GM08714 (cell line): ENCODE measurements at regions not wholly inside any gene's neighbourhood (a gene's known extent, or its start where the extent isn't known, plus 50 kb on each side); places are given as distances from the start of the nearest gene placed in this dataset.

Source experiments
- H3K4me3 ChIP-seq: fragments of 200-500 bp; sonication (Bioruptor generic); 2 replicates; pipeline ENCODE4 v1.5.1; 2014; ENCODE audit warnings: mild to moderate bottlenecking, low read length, inconsistent platforms
- ZNF274 ChIP-seq: IDR thresholded peaks from 2 replicates; pipeline ENCODE4 v1.6.1; 2012; ENCODE audit warnings: mild to moderate bottlenecking, low read depth, low read length

GRCh38 chr1:119268879-119269278 is 99.7 kb upstream of the HAO2 start:
- H3K4me3 ChIP-seq = no peak overlapping the region
- no peak for TF ChIP-seq ZNF274

DNA sequence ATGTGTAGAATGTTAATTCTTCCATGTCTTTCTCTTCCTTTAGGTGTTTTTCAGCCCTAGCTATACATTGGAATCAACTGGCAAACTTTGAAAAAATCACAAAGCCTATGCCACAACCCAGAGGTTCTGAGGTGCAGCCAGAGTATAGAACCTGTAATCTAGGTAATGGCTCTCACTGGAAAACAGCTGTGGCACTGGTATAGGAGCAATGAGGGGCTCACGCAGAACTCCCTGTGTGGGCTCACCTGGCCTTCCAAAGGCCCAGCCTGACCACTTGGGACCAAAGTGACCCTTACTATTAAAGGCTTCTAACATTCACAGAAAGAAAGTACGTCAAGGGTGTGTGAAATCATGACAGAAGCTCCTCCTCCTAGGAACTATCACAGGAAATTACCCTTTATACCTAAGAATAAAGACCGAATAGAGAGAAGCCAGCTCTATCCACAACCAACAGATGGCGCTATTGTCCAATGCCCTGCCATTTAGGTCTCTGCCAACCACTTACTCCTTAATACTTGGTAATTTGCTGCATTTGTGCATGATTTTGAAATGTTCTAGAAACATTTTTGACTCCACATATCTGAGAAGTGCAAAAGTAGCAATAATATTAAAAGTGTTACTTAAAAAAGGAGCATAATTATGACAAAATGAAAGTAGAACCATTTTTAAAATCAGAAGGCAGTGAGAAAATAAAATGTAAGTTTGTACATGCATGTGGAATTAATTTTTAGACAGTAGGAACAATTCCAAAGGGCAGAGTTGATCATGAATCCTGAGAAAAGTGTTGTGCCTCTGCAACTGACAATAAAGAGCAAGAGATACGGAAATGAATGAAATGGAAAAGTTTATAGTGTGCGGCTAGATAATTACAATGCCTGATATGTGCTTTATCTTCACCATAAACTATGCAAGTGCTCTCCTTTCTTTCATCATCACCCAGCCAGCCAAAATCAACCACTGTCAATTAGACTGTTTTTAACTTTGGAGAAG is 93.1 kb upstream of the HAO2 start:
- H3K4me3 ChIP-seq = no peak overlapping the region
- TF ChIP-seq ZNF274 = no peak

DNA sequence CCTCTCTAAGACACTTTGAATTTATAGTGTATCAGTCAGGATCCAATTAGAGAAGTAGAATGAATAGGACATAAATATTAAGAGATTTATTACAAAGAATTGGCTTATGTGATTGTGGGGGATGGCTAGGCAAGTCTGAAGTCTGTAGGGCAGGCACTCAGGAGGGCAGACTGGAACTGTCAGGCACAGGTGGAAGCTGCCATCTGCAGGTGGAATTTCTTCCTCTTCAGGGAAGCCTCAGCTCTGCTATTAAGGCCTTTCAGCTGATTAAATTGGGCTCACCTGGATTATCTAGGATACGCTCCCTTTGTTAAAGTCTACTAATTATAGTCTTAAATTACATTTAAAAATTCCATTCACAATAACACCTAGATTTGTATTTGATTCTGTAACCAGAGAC is 92.0 kb upstream of the HAO2 start:
- no peak for TF ChIP-seq ZNF274
- no peak overlapping the region for H3K4me3 ChIP-seq

- H3K4me3 ChIP-seq = no peak overlapping the region
Measured at GRCh38 chr1:119279456-119280381, 88.9 kb upstream of the HAO2 start.

GRCh38 chr1:119285482-119285881 is 83.1 kb upstream of the HAO2 start:
- no peak overlapping the region for H3K4me3 ChIP-seq

More at GRCh38 chr1:119279456-119280381, 88.9 kb upstream of the HAO2 start:
- no peak for TF ChIP-seq ZNF274

GRCh38 chr1:119286587-119287181 is 81.9 kb upstream of the HAO2 start:
- TF ChIP-seq ZNF274 = no peak
- H3K4me3 ChIP-seq = no peak overlapping the region

More at GRCh38 chr1:119285482-119285881, 83.1 kb upstream of the HAO2 start:
- no peak for TF ChIP-seq ZNF274

DNA sequence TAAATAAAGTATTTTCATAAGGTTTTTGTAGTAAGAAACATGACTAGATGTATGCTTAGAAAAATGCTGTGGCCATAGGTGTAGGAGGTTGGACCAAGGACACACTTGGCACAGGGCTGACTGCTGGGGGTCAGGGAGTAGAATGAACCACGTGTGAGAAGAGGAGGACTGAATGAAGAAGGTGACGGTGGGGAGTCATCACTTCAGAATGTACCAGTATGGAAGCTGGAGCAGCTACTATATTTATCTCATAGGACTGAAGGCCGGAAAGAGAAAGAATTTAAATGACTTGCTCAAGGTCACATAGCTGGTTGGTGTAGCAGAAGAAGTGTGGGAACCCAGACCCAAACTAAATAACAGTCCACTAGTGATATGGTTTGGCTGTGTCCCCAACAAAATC is 79.8 kb upstream of the HAO2 start:
- H3K4me3 ChIP-seq = no peak overlapping the region
- TF ChIP-seq ZNF274 = no peak

- no peak for TF ChIP-seq ZNF274
- H3K4me3 ChIP-seq = no peak overlapping the region
Measured at GRCh38 chr1:119290297-119290696, 78.3 kb upstream of the HAO2 start.

GRCh38 chr1:119291611-119292206 is 76.9 kb upstream of the HAO2 start:
- TF ChIP-seq ZNF274 = no peak
- H3K4me3 ChIP-seq = no peak overlapping the region

DNA sequence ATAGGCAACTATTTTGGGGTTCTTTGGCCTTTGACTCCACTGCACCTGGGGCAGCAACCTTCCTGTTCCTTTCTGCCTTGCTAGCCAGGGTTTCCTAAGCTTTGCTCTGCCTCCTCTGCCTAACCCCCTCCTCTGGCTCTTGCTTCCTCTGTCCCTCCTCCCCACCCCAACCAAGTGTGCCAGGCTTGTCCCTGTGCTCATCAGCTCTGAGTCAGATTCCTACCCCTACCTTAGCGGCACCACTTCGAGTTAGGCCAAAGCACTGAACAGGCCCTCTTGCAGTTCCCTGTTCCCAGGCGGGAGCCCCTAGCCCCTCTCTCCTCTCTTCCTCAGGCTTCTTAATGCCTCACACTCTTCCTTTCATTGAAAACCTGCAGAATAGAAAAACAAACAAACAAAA is 74.8 kb upstream of the HAO2 start:
- no peak for TF ChIP-seq ZNF274
- no peak overlapping the region for H3K4me3 ChIP-seq

DNA sequence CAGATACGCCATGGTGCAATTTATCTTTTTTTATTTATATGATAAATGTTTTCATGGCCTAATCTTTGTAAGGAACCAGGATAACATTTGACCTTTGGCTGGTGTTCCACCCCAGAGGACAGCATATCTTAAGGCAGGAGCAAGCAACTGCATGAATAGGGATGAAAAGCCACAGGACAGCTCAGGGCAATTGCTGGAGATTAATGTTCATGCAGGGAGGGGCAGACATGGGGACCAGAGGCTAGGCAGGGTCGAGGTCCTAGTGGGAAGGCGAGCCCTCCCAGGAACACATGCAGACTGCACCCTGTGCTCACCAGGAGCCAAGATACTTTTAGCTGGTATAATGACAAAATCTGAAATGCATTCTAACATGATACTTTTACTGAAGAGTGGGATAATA is 74.4 kb upstream of the HAO2 start:
- no peak for TF ChIP-seq ZNF274

GRCh38 chr1:119294722-119295121 is 73.9 kb upstream of the HAO2 start:
- no peak for TF ChIP-seq ZNF274
- no peak overlapping the region for H3K4me3 ChIP-seq

More for the DNA sequence above, 74.4 kb upstream of the HAO2 start:
- H3K4me3 ChIP-seq = no peak overlapping the region

GRCh38 chr1:119298687-119299303 is 69.8 kb upstream of the HAO2 start:
- H3K4me3 ChIP-seq = no peak overlapping the region
- no peak for TF ChIP-seq ZNF274
